ENCODE measurements at regions not wholly inside any gene's neighbourhood (a gene's known extent, or its start where the extent isn't known, plus 50 kb on each side); places are given as distances from the start of the nearest gene placed in this dataset.

GRCh38 chr10:126787201-126787600 is 116.7 kb upstream of the C10orf90 start:
- no peak for DNase-seq

- DNase-seq = no peak
Measured at GRCh38 chr10:126795318-126795717, 109.9 kb upstream of the DOCK1 start.

- DNase-seq = no peak
Measured at GRCh38 chr10:126798649-126799048, 106.6 kb upstream of the DOCK1 start.

GRCh38 chr10:126803394-126803793 is 101.8 kb upstream of the DOCK1 start:
- DNase-seq = no peak

- DNase-seq = no peak
Measured at GRCh38 chr10:126804396-126804795, 100.8 kb upstream of the DOCK1 start.

GRCh38 chr10:126806498-126806897 is 98.7 kb upstream of the DOCK1 start:
- no peak for DNase-seq

- DNase-seq = no peak
Measured at GRCh38 chr10:126806991-126807702, 98.1 kb upstream of the DOCK1 start.

GRCh38 chr10:126808103-126808502 is 97.1 kb upstream of the DOCK1 start:
- no peak for DNase-seq

- DNase-seq = no peak
Measured at GRCh38 chr10:126813432-126813831, 91.8 kb upstream of the DOCK1 start.

- no peak for DNase-seq
Measured at GRCh38 chr10:126833542-126833941, 71.7 kb upstream of the DOCK1 start.

- no peak for DNase-seq
Measured at GRCh38 chr10:126836009-126836408, 69.2 kb upstream of the DOCK1 start.

GRCh38 chr10:126838316-126838715 is 66.9 kb upstream of the DOCK1 start:
- DNase-seq = no peak

GRCh38 chr10:126839094-126839761 is 66.0 kb upstream of the DOCK1 start:
- no peak for DNase-seq

- DNase-seq = no peak
Measured at GRCh38 chr10:126840576-126841135, 64.6 kb upstream of the DOCK1 start.

GRCh38 chr10:126841341-126841895 is 63.8 kb upstream of the DOCK1 start:
- DNase-seq = no peak

GRCh38 chr10:126842356-126842755 is 62.9 kb upstream of the DOCK1 start:
- DNase-seq = no peak

GRCh38 chr10:126842836-126843235 is 62.4 kb upstream of the DOCK1 start:
- DNase-seq = no peak

- no peak for DNase-seq
Measured at GRCh38 chr10:126843299-126843934, 61.8 kb upstream of the DOCK1 start.

GRCh38 chr10:126844406-126844805 is 60.8 kb upstream of the DOCK1 start:
- DNase-seq = no peak

- no peak for DNase-seq
Measured at GRCh38 chr10:126846469-126846868, 58.8 kb upstream of the DOCK1 start.

GRCh38 chr10:126846959-126847358 is 58.3 kb upstream of the DOCK1 start:
- no peak for DNase-seq

GRCh38 chr10:126847666-126848065 is 57.6 kb upstream of the DOCK1 start:
- DNase-seq = no peak

GRCh38 chr10:126849646-126850045 is 55.6 kb upstream of the DOCK1 start:
- no peak for DNase-seq
